Smooth muscle cell (in vitro differentiated cells): ENCODE measurements at regions not wholly inside any gene's neighbourhood (a gene's known extent, or its start where the extent isn't known, plus 50 kb on each side); places are given as distances from the start of the nearest gene placed in this dataset.

Experiments
- DNase-seq: peaks from one replicate; lab custom pipeline; 2025; ENCODE audit not compliant: unreplicated experiment; lab: John Stamatoyannopoulos, UW
- H2AFZ ChIP-seq: fragments of 200-600 bp; sonication (generic); 2 replicates; pipeline ENCODE4 v1.6.0; 2016; ENCODE audit warnings: antibody characterized with exemption, low read depth, mild to moderate bottlenecking
- H3F3A ChIP-seq: fragments of 200-600 bp; sonication (generic); 2 replicates; pipeline ENCODE4 v1.6.0; 2017; ENCODE audit warnings: antibody characterized with exemption, low read depth
- H3K27ac ChIP-seq: fragments of 200-600 bp; sonication (generic); 2 replicates; pipeline ENCODE4 v1.5.1; 2016; ENCODE audit warnings: low read depth, mild to moderate bottlenecking
- H3K27me3 ChIP-seq: fragments of 200-600 bp; sonication (generic); 2 replicates; pipeline ENCODE4 v1.6.1; 2016; ENCODE audit warnings: low read depth, mild to moderate bottlenecking
- H3K36me3 ChIP-seq: fragments of 200-600 bp; sonication (generic); 2 replicates; pipeline ENCODE4 v1.5.1; 2016; ENCODE audit warnings: low read depth
- H3K4me1 ChIP-seq: fragments of 200-600 bp; sonication (generic); 2 replicates; pipeline ENCODE4 v1.5.1; 2016; ENCODE audit warnings: low read depth
- H3K4me2 ChIP-seq: fragments of 200-600 bp; sonication (generic); 2 replicates; pipeline ENCODE4 v1.6.0; 2016; ENCODE audit warnings: mild to moderate bottlenecking
- H3K4me3 ChIP-seq: fragments of 200-600 bp; sonication (generic); 2 replicates; pipeline ENCODE4 v1.5.1; 2016; ENCODE audit warnings: mild to moderate bottlenecking
- H3K79me2 ChIP-seq: fragments of 200-600 bp; sonication (generic); 2 replicates; pipeline ENCODE4 v1.6.0; 2016; ENCODE audit warnings: low read depth, mild to moderate bottlenecking
- H3K9ac ChIP-seq: fragments of 200-600 bp; sonication (generic); 2 replicates; pipeline ENCODE4 v1.6.0; 2016; ENCODE audit warnings: low read depth
- H3K9me3 ChIP-seq: fragments of 200-600 bp; sonication (generic); replicated peaks from 2 replicates; pipeline ENCODE4 v1.5.1; 2016; ENCODE audit warnings: low read depth
- H4K20me1 ChIP-seq: fragments of 200-600 bp; sonication (generic); 2 replicates; pipeline ENCODE4 v1.6.0; 2016; ENCODE audit warnings: low read depth
- CTCF ChIP-seq: fragments of 200-600 bp; sonication (generic); IDR thresholded peaks from 2 replicates; pipeline ENCODE4 v1.5.1; 2017; ENCODE audit warnings: borderline replicate concordance, mild to moderate bottlenecking, antibody characterized with exemption; ENCODE audit not compliant: insufficient read depth, poor library complexity, severe bottlenecking
- WGBS: methylation state at CpG from one replicate; pipeline ENCODE4 v1.1.7; 2016; ENCODE audit warnings: low lambda C conversion rate; 5-methylcytosine and 5-hydroxymethylcytosine counted together

GRCh38 chr14:97401714-97402113, 604.5 kb downstream of the VRK1 start:
- no peaks in the 10 kb centered on the region for H3K79me2 ChIP-seq
- no peak overlapping the region for H3K9ac ChIP-seq
- H3K9me3 ChIP-seq = no peaks in the 10 kb centered on the region
- H3F3A ChIP-seq = no peaks in the 10 kb centered on the region
- H4K20me1 ChIP-seq = no peaks in the 10 kb centered on the region
- no peaks in the 10 kb centered on the region for H3K36me3 ChIP-seq
- no peak for TF ChIP-seq CTCF
- H3K27ac ChIP-seq = no peak overlapping the region
- H2AFZ ChIP-seq = no peak overlapping the region
- DNase-seq = no peak
- WGBS = 91% methylated on average over 7 of the region's 7 CpGs
- no peak overlapping the region for H3K4me3 ChIP-seq
- H3K27me3 ChIP-seq = peaks cover 5% of the 10 kb centered on the region
- H3K4me1 ChIP-seq = no peaks in the 10 kb centered on the region
- H3K4me2 ChIP-seq = no peak overlapping the region

GRCh38 chr14:97402279-97402678, 605.1 kb downstream of the VRK1 start:
- peaks cover 5% of the 10 kb centered on the region for H3K27me3 ChIP-seq
- no peak overlapping the region for H2AFZ ChIP-seq
- no peaks in the 10 kb centered on the region for H3K79me2 ChIP-seq
- H3K9ac ChIP-seq = no peak overlapping the region
- H3K36me3 ChIP-seq = no peaks in the 10 kb centered on the region
- no peaks in the 10 kb centered on the region for H3K9me3 ChIP-seq
- no peaks in the 10 kb centered on the region for H4K20me1 ChIP-seq
- no peak for TF ChIP-seq CTCF
- H3K4me2 ChIP-seq = no peak overlapping the region
- H3K4me1 ChIP-seq = no peaks in the 10 kb centered on the region
- no peak overlapping the region for H3K27ac ChIP-seq
- no peak overlapping the region for H3K4me3 ChIP-seq
- DNase-seq = no peak
- no peaks in the 10 kb centered on the region for H3F3A ChIP-seq
- WGBS = 76% methylated on average over 2 of the region's 2 CpGs

GRCh38 chr14:97407701-97408407, 610.7 kb downstream of the VRK1 start:
- H3K79me2 ChIP-seq = no peaks in the 10 kb centered on the region
- no peaks in the 10 kb centered on the region for H3K9me3 ChIP-seq
- WGBS = 86% methylated on average over 17 of the region's 17 CpGs
- H3K4me3 ChIP-seq = no peak overlapping the region
- H3F3A ChIP-seq = no peaks in the 10 kb centered on the region
- no peaks in the 10 kb centered on the region for H3K36me3 ChIP-seq
- no peak for TF ChIP-seq CTCF
- H3K4me1 ChIP-seq = peaks cover 18% of the 10 kb centered on the region
- H3K27ac ChIP-seq = no peak overlapping the region
- H4K20me1 ChIP-seq = no peaks in the 10 kb centered on the region
- H3K27me3 ChIP-seq = peaks cover 46% of the 10 kb centered on the region
- H3K9ac ChIP-seq = no peak overlapping the region
- DNase-seq = no peak
- H3K4me2 ChIP-seq = no peak overlapping the region
- H2AFZ ChIP-seq = no peak overlapping the region

- H3K27me3 ChIP-seq = peaks cover 52% of the 10 kb centered on the region
- no peak overlapping the region for H3K4me3 ChIP-seq
- H2AFZ ChIP-seq = no peak overlapping the region
- H4K20me1 ChIP-seq = no peaks in the 10 kb centered on the region
- no peak for TF ChIP-seq CTCF
- H3F3A ChIP-seq = no peaks in the 10 kb centered on the region
- peaks cover 24% of the 10 kb centered on the region for H3K4me1 ChIP-seq
- no peak overlapping the region for H3K4me2 ChIP-seq
- 83% methylated on average over 2 of the region's 2 CpGs for WGBS
- H3K9ac ChIP-seq = no peak overlapping the region
- no peaks in the 10 kb centered on the region for H3K36me3 ChIP-seq
- no peak overlapping the region for H3K27ac ChIP-seq
- no peaks in the 10 kb centered on the region for H3K9me3 ChIP-seq
- DNase-seq = no peak
- H3K79me2 ChIP-seq = no peaks in the 10 kb centered on the region
Observed at GRCh38 chr14:97408503-97408902, 611.3 kb downstream of the VRK1 start.
